Neutrophil (primary cell): ENCODE measurements at regions not wholly inside any gene's neighbourhood (a gene's known extent, or its start where the extent isn't known, plus 50 kb on each side); places are given as distances from the start of the nearest gene placed in this dataset.

Experiments used
- H3K27ac ChIP-seq: fragments of 200-600 bp; sonication (generic); 2 replicates; pipeline ENCODE4 v1.5.1; 2016; ENCODE audit warnings: mild to moderate bottlenecking, moderate library complexity
- H3K27me3 ChIP-seq: fragments of 200-600 bp; sonication (generic); 2 replicates; pipeline ENCODE4 v1.6.0; 2016; ENCODE audit warnings: mild to moderate bottlenecking
- H3K36me3 ChIP-seq: fragments of 200-600 bp; sonication (generic); 2 replicates; pipeline ENCODE4 v1.5.1; 2017
- H3K4me1 ChIP-seq, 2 experiments: fragments of 200-600 bp in 1 of 2; sonication (generic) in 1 of 2; 1 replicate in 1 of 2; 2 replicates in 1 of 2; pipeline versions ENCODE4 v1.5.1 to v1.6.1; 2013 to 2016; ENCODE audit warnings: low read depth in 1 of 2, low read length in 1 of 2, mild to moderate bottlenecking in 1 of 2, moderate library complexity in 1 of 2; ENCODE audit not compliant: control insufficient read depth in 1 of 2, insufficient read depth in 1 of 2
- H3K4me3 ChIP-seq, 2 experiments: fragments of 200-600 bp in 1 of 2; sonication (generic) in 1 of 2; 1 replicate in 1 of 2; 2 replicates in 1 of 2; pipeline ENCODE4 v1.5.1; 2013 to 2016; ENCODE audit warnings: low read depth in 1 of 2, low read length in 1 of 2, mild to moderate bottlenecking in 1 of 2, moderate library complexity in 1 of 2
- H3K9me3 ChIP-seq: fragments of 200-600 bp; sonication (generic); 2 replicates; pipeline ENCODE4 v1.5.1; 2016
- TF ChIP-seq, protein P1 (sequence below): fragments of 200-600 bp; sonication (generic); IDR thresholded peaks from 2 replicates; pipeline ENCODE4 v1.5.1; 2016; ENCODE audit warnings: antibody characterized with exemption

DNA sequence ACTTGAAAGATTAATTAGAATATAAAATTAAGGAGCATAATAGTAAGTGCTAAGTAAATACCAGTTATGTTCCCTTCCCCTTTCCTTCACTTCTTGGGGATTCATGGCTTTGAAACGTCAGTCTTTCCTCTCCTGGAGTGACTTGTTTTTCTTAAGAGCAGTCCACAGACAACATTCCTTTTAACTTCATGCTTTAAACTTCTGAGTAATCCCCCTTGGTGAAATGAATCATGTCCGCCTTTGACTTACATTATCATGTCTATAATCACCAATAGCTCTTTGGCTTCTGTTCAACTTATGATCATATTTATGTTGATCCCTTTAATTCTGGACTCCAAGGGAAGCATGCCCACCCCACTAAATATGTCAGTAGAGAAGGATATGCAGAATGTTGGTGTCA is 1012.1 kb upstream of the SLIT2 start:
- TF ChIP-seq, protein P1, sequence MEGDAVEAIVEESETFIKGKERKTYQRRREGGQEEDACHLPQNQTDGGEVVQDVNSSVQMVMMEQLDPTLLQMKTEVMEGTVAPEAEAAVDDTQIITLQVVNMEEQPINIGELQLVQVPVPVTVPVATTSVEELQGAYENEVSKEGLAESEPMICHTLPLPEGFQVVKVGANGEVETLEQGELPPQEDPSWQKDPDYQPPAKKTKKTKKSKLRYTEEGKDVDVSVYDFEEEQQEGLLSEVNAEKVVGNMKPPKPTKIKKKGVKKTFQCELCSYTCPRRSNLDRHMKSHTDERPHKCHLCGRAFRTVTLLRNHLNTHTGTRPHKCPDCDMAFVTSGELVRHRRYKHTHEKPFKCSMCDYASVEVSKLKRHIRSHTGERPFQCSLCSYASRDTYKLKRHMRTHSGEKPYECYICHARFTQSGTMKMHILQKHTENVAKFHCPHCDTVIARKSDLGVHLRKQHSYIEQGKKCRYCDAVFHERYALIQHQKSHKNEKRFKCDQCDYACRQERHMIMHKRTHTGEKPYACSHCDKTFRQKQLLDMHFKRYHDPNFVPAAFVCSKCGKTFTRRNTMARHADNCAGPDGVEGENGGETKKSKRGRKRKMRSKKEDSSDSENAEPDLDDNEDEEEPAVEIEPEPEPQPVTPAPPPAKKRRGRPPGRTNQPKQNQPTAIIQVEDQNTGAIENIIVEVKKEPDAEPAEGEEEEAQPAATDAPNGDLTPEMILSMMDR: no peak
- no peaks in the 10 kb centered on the region for H3K36me3 ChIP-seq
- no peak overlapping the region for H3K4me3 ChIP-seq
- no peaks in the 10 kb centered on the region for H3K9me3 ChIP-seq
- no peaks in the 10 kb centered on the region for H3K4me1 ChIP-seq
- H3K27ac ChIP-seq: no peak overlapping the region
- no peaks in the 10 kb centered on the region for H3K27me3 ChIP-seq

DNA sequence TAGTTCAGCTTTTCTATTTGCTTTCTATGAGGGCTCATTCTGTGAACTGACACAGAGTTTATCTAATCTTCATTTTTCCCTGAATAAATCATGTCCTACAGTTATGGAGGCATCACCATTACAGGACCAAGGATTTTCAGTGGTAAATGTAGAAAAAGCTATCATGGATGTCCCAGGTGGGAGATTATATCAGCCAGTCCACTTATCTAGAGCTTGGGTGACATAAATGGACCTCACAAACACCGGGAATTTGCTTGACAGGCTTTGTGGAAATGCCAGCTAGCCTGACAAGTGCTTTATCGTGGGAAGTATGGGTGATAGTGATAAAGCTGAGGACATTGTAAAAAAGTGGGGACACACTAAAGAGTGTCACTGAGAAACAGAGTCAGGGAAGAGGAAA is 1015.2 kb upstream of the SLIT2 start:
- no peaks in the 10 kb centered on the region for H3K4me1 ChIP-seq
- no peaks in the 10 kb centered on the region for H3K27me3 ChIP-seq
- no peak overlapping the region for H3K4me3 ChIP-seq
- H3K36me3 ChIP-seq: no peaks in the 10 kb centered on the region
- TF ChIP-seq, protein P1: no peak
- no peak overlapping the region for H3K27ac ChIP-seq
- H3K9me3 ChIP-seq: no peaks in the 10 kb centered on the region

DNA sequence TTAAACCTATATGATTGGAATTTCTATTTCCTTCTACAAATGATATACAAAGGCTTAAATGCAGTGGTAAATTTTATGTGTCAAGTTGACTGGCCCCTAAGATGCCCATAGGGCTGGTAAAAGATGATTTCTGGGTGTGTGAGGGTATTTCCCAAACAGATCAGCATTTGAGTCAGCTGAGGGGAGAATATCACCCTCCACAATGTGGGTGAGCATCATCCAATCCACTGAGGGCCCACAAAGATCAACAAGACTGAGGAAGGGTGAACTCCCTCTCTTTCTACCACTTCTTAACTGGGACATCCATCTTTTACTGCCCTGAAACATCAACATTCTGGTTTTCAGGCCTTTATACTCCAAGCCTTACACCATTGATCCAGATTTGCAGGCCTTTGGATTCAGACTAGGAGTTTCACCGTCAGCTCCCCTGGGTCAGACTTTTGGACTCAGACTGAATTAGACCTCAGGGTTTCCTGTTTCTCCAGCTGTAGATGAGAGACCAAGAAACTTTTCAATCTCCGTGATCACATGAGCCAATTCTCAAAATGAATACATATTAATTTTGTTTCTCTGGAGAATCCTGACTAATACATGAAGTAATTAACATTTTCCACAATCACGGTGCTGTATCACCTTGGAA is 1020.7 kb upstream of the SLIT2 start:
- H3K27me3 ChIP-seq: no peaks in the 10 kb centered on the region
- H3K36me3 ChIP-seq: no peaks in the 10 kb centered on the region
- TF ChIP-seq, protein P1: no peak

DNA sequence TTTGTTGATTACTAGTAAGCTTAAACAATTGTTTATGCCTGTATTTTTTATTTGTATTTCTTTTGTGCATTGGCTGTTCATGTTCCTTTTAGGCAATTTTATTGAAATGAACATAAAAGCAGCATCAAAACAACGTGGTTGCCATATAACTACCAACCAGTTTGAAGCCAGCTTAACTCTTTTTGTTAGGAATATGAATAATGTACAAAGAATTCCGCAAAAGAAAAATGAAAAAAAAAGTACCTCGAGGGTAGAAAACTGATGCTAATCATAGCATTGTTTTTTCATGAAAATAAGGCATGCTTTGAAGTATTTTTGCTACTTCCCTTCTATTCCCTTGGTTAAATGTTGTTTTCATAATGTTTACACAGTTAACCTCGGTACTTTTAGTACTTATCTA is 1024.0 kb upstream of the SLIT2 start:
- Histone ChIP-seq H3K36me3 (no peaks in the 10 kb centered on the region), H3K27ac (no peak overlapping the region), H3K27me3 (no peaks in the 10 kb centered on the region), H3K9me3 (no peaks in the 10 kb centered on the region), H3K4me3 (no peak overlapping the region), H3K4me1 (no peaks in the 10 kb centered on the region)
- TF ChIP-seq, protein P1: no peak

More for the DNA sequence above, 1020.7 kb upstream of the SLIT2 start:
- Histone ChIP-seq H3K4me3 (no peak overlapping the region), H3K9me3 (no peaks in the 10 kb centered on the region), H3K27ac (no peak overlapping the region), H3K4me1 (no peaks in the 10 kb centered on the region)

DNA sequence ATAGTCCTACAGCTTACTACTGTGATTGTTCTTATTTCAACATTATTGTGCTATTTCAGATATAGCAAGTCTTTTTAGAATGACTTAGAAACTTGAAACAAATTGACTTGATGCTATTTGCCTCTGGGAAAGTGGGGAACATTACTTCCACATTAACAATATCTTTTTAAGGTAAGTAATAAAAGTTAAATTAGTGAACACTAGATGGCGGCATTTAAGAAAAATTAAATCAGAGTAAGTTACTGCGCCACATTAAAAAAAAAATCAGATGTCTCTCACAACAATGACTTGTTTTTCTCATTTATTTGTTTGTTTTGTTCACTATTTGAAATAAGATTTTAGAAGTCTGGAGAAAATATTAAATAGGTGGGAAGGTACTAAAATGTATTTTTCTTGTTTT is 1026.9 kb upstream of the SLIT2 start:
- Histone ChIP-seq H3K4me1 (no peaks in the 10 kb centered on the region), H3K4me3 (no peak overlapping the region), H3K27me3 (no peaks in the 10 kb centered on the region), H3K36me3 (no peaks in the 10 kb centered on the region), H3K27ac (no peak overlapping the region), H3K9me3 (no peaks in the 10 kb centered on the region)
- TF ChIP-seq, protein P1: no peak
